ENCODE measurements at regions not wholly inside any gene's neighbourhood (a gene's known extent, or its start where the extent isn't known, plus 50 kb on each side); places are given as distances from the start of the nearest gene placed in this dataset.
A peak's percentile ranks its signal among the peaks of the same experiment; 100 is the strongest.
"Not testable (repeated sequence)": the region's sequence is repeated elsewhere in the genome, so short reads cannot be mapped to it uniquely, and the experiment has no call there.

DNA sequence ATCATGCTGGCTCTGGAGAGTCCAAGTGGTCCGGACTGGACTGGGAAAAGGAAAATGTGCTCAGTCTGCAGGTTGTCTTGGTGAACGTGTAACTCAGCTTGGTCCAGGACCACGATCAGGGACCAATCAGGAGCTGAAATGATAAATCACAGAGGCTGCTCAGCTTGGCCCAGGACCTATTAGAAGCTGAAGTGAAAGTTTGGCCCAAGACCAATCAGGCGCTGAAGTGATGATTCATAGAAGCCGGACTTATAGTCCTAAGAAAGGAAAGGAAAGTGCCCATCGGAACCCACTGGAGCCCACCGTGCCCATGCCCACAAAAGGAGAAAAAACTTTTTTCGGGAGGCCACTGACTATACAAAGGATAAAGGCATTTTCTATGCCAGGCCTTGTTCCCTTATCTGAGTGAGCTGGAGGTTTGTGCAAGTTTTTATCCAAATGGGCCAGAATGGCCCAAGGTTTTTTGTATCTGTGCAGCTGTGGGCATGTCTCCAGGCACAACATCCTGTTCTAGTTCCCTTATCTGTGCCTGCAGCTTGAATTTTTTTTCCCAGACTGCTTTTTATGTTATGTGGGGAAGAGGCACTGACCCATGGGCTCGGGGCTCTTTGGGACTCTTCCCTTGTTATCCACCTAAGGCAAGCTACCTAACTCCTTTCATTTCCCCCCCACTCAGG is 194.4 kb downstream of the FAM133A start:
- no peak for DNase-seq (ENCODE audit: low spot score)

DNA sequence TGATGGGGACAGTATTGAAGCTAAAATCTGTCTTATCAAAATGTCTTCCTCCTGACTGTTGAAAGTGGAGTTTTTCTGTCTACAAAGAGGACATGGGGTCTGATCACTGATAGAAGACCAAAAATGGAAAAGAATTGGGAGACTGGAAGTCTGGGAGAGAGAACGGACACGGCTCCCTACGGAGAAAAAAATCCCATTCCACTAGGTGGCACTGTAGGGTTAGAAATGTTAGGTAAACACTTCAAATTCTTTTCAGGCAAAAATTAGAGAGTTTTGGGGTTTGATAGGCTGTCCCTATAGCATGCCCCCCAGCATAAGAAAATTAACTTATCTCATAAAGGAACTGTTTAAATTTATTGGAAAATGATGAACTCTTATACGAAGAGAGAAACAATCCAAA is 200.5 kb downstream of the FAM133A start:
- in situ Hi-C loops (cut with MboI; ENCODE audit: low sequenced_read_pairs, unreplicated experiment), result no loop called here
- TF ChIP-seq, protein P1, sequence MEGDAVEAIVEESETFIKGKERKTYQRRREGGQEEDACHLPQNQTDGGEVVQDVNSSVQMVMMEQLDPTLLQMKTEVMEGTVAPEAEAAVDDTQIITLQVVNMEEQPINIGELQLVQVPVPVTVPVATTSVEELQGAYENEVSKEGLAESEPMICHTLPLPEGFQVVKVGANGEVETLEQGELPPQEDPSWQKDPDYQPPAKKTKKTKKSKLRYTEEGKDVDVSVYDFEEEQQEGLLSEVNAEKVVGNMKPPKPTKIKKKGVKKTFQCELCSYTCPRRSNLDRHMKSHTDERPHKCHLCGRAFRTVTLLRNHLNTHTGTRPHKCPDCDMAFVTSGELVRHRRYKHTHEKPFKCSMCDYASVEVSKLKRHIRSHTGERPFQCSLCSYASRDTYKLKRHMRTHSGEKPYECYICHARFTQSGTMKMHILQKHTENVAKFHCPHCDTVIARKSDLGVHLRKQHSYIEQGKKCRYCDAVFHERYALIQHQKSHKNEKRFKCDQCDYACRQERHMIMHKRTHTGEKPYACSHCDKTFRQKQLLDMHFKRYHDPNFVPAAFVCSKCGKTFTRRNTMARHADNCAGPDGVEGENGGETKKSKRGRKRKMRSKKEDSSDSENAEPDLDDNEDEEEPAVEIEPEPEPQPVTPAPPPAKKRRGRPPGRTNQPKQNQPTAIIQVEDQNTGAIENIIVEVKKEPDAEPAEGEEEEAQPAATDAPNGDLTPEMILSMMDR (IDR thresholded peaks at IDR 0.05; ENCODE audit: borderline replicate concordance, control extremely low read depth, extremely low read depth, insufficient read depth, missing control alignments), result peak; percentile 36
- DNase-seq (ENCODE audit: low spot score), result no peak

More for the DNA sequence above, 194.4 kb downstream of the FAM133A start:
- TF ChIP-seq, protein P1 (IDR thresholded peaks at IDR 0.05; ENCODE audit: borderline replicate concordance, control extremely low read depth, extremely low read depth, insufficient read depth, missing control alignments), result no peak
- in situ Hi-C loops (cut with MboI; ENCODE audit: low sequenced_read_pairs, unreplicated experiment), result no loop called here

DNA sequence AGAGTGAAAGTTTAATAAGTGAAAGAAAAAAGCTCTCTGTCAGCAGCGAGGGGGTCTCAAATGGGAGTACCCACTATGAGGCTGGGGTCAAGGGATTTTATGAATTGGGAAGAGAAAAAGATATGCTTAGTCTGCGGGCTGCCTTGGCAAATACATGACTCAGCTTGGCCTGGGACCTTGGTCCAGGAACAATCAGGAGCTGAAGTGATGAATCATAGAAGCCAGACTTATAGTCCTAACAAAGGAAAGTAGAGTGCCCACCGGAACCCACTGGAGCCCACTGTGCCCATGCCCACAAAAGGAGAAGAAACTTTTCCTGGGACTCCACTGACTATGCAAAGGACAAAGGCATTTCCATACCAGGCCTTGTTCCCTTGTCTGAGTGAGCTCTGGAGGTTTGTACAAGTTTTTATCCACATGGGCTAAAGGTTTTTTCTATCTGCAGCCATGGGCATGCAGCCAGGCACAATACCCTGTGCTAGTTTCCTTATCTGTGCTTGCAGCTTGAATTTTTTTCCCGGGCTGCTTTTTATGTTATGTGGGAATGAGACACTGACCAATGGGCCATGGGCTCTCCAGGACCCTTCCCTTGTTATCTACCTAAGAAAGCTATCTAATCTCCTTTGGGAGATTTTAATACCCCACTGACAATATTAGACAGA is 201.7 kb downstream of the FAM133A start:
- TF ChIP-seq, protein P1 (IDR thresholded peaks at IDR 0.05; ENCODE audit: borderline replicate concordance, control extremely low read depth, extremely low read depth, insufficient read depth, missing control alignments), result no peak
- in situ Hi-C loops (cut with MboI; ENCODE audit: low sequenced_read_pairs, unreplicated experiment), result no loop called here
- no peak for DNase-seq (ENCODE audit: low spot score)

DNA sequence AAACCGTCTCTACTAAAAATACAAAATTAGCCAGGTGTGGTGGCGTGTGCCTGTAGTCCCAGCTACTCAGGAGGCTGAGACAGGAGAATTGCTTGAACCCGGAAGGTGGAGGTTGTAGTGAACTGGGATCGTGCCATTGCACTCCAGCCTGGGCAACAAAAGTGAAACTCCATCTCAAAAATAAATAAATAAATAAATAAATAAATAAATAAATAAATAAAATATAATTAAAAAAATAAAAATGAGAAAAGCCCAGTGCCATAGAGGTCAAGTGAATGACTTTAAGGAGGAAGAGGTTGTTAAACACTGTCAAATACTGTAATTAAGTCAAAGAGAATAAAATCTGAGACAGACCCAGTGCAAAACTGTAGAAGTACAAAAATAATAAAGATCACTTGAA is 247.0 kb downstream of the FAM133A start:
- not testable (repeated sequence) for DNase-seq (ENCODE audit: low spot score)

DNA sequence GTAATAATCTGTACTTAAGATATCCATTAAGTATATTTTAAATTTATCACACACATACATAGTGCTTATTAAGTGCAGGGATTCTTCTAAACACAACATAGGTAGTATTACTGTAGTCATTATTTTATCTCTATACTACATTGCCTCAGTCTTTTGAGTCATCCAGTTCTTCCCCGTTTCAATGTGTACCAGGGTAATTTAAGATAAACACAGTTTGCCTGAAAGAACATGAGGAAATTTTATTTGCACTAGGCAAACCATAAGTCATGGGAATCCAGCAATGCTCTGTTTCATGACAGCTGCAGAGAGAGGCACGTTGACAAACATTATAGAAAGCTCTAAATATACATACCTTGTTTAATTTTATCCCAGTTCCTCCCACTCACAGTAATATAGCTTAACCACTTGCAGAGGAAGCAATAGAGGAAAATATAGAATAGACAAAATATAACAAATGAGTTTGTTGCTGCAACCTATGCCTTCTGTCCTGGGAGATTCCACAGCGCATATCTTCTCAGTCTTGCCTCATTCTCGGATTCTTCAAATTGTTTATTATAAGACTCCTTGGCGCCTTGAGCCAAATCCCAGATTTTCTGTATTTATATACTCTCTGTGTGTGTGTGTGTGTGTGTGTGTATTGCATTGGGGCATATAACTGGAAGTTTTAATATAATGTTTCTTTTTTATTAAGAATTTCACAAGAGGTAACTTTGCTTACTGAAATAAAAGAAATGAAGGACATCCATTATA is 258.6 kb downstream of the FAM133A start:
- DNase-seq (ENCODE audit: low spot score), result no peak
- TF ChIP-seq, protein P1 (IDR thresholded peaks at IDR 0.05; ENCODE audit: borderline replicate concordance, control extremely low read depth, extremely low read depth, insufficient read depth, missing control alignments), result no peak
- in situ Hi-C loops (cut with MboI; ENCODE audit: low sequenced_read_pairs, unreplicated experiment), result no loop called here

More for the DNA sequence above, 247.0 kb downstream of the FAM133A start:
- in situ Hi-C loops (cut with MboI; ENCODE audit: low sequenced_read_pairs, unreplicated experiment), result not testable (repeated sequence)

DNA sequence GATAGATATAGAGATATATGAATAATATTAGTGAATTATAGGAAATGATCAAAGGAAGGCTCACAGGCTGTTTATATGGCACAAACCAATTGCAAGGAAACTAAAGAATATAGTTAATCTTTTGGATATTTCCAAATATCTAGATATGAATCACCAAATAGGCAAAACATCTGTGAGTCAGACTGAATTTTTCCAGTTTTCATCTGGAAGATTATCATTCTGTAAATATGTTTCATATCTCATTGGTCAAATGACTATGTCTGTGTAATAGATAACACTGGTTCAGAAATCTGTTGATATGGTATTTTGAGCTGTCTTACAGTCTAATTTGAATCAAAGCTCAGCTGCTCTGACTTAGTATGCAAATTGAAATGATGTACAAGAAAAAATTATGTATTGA is 303.6 kb downstream of the FAM133A start:
- in situ Hi-C loops (cut with MboI; ENCODE audit: low sequenced_read_pairs, unreplicated experiment), result no loop called here
- TF ChIP-seq, protein P1 (IDR thresholded peaks at IDR 0.05; ENCODE audit: borderline replicate concordance, control extremely low read depth, extremely low read depth, insufficient read depth, missing control alignments), result no peak
- DNase-seq (ENCODE audit: low spot score), result no peak
